Inferior parietal cortex (tissue), 1 donor: ENCODE measurements at regions not wholly inside any gene's neighbourhood (a gene's known extent, or its start where the extent isn't known, plus 50 kb on each side); places are given as distances from the start of the nearest gene placed in this dataset.
"Not testable (repeated sequence)": the region's sequence is repeated elsewhere in the genome, so short reads cannot be mapped to it uniquely, and the experiment has no call there.

Experiments
- DNase-seq: peaks from one replicate; pipeline ENCODE4 v3.0.0-alpha.2; 2016; ENCODE audit errors: extremely low spot score

DNA sequence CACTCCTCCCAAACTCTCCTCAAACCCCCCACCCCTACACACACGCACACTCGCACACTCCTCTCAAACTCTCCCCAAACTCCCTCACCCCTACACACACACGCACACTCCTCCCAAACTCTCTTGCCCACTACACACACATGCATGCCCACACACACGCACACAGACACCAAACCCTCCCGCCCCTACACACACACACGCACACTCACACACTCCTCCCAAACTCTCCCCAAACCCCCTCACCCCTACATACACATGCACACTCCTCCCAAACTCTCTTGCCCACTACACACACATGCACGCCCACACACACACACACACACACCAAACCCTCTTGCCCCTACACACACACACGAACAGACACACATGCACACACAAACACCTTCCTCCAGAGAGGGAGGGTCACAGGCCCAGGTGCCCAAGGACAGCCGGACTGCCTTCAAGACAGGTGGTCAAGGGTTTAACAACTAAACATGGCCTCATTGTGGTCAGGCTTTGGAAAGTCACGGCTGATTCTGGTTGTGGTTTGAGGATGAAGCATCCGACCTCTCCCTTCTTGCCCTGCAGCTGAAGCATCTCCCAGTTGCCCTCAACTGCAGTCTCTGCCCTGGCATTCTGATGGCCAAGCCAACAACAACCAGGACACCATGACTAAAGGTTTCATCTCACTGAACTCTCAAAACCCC lies 72.3 kb upstream of the SNTG2 start:
- DNase-seq: no peak

DNA sequence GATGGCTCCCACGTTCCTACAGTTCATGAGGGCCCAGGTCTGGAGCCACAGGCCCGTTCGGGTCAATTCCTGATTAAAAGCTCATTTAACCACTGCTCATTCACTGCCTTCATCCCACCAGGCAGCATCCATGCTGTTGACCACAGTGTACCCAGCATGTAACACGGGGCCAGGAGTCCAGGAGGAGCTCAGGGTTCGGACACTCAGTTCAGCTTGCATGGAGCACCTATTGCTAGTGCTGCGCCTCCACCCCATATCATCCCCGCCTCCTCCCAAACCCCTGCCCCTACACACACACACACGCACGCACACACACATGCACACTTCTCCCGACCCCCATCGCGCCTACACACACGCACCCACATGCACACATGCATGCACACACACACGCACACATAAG lies 72.9 kb upstream of the SNTG2 start:
- no peak for DNase-seq

DNA sequence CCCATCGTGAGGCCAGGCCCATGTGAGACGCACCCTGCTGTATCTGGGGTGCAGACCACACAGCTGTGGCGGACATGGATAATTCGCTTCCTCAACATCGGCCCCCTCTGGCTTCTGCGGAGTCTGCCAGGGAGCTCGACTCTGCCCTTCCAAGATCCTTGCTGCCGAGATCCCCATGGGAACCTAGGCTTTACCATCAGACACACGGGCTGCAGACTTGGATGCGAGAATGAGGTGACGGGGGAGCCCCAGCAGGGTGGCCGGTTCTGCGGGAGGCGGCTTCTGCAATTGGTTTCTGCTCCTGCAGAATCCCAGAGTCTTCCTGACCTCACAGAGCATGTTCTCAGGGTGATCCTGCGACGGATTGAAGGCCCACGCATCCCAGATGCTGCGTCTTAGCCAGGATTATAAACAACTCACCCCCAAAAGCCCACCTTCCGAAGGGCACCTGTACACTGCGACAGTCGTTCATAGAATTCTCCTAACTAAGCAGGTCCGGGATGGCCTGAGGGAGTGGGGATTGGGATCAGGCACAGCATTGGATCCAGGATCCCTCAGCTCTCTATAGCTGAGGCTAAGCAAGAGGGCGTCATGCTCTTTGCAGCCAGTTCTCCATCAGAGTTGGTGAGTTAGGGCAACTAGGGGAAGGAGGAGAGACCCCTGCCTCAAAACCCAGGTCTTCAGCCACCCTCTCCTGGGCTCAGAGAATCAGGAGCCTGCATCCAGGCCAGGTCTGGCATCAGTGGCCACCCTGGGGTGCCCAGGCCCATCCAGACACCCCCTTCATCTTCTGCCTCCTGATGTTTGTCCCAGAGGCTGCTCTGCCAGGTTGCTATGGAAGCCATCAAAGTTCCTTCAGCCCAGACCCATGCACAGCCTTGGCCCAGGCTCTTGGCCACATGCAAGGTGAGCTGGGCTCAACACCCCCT lies 74.7 kb upstream of the SNTG2 start:
- no peak for DNase-seq

DNA sequence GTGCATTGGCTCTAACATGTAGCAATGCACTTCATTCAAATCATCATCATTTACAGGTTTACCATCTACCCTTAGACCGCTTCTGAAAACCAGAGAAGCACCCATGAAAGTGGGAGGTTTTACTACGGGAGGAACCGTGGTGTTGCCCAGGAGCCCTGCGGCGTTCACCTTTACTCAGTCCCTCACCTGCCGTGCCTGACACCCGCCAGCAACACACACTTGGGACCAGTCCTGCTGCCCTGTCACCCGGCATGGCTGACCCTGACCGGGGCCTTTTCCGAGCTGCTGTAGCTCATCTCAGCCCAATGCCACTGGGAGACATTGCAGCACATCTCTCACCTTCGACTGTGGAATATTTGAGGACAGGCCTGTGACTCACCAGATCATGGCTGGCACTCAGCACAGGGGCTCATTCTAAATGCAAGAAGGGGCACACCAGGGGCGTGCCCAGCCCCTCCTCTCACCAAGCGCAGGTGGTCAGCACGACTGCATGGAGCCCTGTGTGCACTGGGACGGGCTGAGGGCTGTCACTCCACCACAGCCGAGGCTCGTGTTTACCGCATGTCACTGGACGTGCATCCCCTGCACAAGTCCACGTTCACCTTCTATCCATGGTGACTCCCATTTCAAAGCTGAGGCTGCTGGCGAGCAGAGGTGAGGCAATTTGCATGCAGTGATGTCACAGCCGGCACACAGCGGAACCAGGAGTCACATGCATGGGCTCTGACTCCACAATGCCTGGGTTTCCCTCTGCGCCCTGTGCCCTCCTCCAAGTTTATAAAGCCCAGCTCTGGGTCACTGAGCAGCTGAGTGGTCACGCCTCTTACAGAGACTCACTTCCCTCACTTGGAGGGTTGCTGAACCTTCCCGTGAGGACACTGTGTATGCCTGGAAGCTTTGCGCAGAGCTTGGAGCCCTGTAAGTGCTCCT lies 76.7 kb upstream of the SNTG2 start:
- DNase-seq: no peak

DNA sequence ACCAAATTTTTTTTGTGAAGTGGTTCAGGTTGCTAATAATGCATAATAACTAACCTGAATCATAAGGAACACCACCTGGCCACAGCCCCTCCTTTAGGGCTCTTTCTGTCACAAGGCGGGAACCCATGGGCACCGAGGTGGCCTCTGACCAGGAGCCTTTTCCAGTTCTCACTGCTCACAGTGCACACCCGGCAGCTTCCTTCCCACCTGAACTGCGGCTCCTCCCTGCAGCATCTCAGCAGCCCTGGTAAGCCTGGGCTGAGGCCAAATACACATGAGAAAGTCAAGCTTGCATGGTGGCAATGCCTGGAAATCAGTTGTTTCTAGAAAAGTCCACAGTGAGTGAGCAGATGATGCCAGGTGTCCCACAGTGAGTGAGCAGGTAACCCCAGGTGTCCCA lies 77.6 kb upstream of the SNTG2 start:
- DNase-seq: no peak

DNA sequence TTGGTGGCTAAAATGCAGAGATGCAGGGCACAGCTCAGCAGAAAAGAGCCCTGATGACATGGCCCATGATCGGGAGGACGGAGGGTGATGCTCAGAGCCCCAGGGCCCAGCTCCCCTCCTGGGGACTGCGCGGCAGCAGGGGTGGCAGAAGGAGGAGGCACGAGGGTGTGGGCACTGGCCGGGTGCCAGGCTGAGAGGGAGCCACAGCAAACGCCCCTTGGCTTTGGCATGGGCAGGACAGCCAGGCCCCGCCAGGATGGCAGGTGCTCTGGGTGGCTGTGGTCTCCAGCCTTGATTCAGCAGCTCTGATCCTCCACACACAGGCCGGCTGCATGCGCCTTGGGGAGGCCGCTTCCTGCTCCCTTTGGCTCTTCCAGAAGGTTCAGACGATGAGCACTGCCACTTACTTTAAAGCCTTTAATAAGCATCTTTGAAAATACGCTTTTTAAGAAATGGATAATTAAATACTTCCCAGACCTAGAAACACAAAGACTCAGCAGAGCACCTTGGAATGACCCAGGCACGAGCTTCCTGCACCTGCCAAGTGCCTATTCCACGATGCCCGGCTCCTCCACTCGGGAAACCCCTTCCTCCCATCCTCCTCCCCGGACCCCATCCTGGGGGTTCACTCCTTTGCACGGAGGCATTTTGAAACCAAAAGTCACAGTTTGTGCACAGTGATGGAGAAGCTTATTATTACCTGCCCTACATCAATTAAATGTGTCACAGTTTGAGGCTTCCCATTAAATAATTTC lies 78.5 kb upstream of the SNTG2 start:
- DNase-seq: no peak

DNA sequence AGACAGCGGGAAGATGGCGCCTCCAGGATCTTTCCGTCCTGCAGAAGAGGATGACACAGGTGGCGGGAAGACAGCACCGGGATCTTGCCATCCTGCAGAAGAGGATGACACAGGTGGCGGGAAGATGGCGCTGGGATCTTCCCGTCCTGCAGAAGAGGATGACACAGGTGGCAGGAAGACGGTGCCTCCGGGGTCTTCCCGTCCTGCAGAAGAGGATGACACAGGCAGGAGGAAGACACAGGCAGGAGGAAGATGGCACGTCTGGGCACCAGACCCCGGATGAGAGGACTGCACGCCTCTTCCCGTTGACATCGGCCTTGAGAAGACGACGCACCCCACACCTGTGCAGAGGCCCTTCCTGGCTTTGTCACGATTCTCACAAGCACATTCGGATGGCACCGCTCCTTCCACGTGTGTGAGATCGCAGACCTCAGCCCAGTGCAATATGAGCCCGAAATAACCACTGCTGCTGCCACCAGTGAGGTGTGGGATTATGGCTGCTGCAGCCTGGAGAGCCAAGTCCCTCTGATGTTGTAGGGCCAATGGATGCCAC lies 79.4 kb upstream of the SNTG2 start:
- DNase-seq: no peak

DNA sequence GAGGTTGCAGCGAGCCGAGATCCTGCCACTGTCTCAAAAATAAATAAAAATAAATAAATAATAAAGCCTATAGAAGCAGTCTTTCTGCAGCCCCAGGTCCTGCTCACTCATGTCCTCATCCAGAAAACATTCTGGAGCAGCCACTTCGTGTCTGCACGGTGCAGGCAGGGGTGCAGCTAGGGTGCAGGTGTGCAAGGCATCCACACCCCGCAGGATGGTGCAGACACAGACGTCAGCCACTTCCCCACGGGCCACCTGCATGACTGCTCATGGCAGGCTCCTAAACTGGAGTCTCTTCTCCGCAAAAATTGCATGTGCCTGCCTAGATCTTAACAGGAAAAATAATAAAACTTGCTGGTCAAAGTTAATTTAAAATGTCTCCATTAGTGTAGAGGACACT lies 80.2 kb upstream of the SNTG2 start:
- DNase-seq: no peak

DNA sequence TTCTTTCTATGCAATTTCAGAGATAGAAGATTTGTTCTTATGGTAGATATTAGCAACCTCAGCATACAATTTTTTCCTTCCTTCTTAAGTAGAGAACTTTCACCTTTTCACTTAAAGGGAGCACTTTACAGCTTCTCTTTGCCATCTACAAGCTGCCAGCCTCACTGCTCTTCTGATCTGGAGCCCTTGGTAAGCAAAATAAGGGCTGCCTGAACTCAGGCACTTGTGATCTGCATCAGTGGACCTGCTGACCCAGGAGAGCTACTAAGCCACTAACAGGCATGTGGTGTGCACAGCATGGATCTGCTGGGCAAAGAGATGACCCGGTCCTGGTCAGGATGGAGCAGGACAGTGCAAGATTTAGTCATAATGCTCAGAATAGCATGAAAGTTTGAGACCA lies 80.8 kb upstream of the SNTG2 start:
- DNase-seq: no peak

DNA sequence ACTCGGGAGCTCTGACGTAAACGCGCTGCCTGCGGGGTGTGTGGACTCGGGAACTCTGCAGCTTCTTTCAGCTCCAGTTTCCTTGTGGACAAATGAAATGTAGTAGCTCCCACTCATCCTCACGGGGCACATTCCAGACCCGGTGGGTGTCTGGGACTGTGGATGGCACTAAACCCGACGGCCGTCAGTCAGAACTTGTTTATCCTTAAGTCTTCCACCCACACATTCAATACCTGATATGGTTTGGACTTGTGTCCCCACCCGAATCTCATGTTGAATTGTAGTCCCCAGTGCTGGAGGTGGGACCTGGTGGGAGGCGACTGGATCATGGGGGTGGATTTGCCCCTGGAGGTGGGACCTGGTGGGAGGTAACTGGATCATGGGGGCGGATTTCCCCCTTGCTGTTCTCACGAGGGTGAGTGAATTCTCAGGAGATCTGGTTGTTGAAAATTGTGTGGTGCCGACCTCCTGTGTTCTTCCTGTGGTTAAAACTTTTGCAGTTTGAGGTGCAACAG lies 81.2 kb upstream of the SNTG2 start:
- DNase-seq: no peak

DNA sequence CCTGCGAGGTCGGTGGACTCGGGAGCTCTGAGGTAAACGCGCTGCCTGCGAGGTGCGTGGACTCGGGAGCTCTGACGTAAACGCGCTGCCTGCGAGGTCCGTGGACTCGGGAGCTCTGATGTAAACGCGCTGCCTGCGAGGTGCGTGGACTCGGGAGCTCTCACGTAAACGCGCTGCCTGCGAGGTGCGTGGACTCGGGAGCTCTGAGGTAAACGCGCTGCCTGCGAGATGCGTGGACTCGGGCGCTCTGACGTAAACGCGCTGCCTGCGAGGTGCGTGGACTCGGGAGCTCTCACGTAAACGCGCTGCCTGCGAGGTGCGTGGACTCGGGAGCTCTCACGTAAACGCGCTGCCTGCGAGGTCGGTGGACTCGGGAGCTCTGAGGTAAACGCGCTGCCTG lies 81.8 kb upstream of the SNTG2 start:
- DNase-seq: not testable (repeated sequence)

DNA sequence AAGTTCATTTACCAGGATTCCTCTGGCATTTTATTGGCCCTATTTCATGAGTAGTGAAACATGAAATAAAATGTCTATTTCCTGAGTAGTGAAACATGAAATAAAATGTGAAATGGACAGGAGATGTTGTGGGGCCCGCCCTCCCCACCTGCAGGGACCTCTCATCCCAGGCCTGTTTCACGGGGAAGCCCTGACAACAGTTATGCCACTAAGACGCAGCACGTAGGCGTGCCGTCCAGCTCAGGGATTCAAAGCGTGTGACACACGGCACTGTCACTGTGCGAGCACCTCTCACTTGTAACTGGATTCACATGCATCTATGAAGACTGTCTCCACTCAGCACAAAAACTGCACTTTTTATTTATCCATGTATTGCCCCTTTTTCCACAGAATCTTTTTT lies 83.4 kb upstream of the SNTG2 start:
- DNase-seq: no peak

DNA sequence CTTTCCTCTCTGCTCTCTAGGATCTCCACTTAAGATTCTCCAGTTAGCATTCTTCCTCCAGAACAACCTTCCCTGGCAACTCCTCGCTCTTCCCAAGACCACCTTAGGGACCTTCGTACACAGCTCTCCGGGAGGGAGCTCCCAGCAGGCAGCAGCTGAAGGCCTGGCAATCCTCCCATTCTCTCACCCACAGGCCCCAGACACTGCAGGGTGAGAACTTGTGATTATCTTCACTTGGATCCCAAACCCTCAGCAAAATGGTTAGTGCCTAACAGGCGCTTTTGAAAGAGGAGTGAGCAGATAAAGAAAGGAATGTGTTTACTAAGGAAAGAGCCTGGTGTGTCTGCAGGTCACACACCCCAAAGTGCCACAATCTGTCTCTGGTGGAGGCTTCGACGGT lies 83.8 kb upstream of the SNTG2 start:
- no peak for DNase-seq

DNA sequence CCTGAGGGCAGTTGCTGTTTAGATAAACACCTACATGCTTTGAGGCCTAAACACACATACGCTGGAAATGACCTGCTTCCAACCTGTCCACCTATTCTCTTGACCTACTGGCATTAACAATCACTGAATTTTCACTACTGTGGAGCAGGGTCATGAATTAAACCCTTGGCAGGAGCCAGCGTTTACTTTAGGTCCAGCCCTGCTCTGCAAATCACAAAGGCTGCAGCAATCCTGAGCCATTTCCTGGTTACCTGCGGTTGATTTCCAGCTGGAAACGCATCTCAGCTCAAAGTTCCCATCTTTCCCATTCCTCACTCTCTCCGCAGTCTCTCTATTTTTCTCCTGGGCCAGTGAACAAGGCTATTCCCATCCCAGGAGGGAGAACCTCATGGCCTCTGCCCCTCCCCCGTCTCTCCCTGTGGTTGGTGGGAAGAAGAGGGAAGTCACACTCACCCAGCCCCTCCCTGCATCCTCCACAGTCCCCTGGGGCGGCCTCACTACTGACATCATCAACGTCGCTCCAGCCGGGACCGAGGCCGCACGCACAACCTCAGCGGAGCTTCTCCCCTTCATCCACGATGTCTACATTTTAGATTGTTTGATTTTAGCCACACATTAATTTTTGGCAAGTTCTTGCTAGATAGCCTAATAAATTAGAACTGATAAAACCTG lies 84.5 kb upstream of the SNTG2 start:
- no peak for DNase-seq

DNA sequence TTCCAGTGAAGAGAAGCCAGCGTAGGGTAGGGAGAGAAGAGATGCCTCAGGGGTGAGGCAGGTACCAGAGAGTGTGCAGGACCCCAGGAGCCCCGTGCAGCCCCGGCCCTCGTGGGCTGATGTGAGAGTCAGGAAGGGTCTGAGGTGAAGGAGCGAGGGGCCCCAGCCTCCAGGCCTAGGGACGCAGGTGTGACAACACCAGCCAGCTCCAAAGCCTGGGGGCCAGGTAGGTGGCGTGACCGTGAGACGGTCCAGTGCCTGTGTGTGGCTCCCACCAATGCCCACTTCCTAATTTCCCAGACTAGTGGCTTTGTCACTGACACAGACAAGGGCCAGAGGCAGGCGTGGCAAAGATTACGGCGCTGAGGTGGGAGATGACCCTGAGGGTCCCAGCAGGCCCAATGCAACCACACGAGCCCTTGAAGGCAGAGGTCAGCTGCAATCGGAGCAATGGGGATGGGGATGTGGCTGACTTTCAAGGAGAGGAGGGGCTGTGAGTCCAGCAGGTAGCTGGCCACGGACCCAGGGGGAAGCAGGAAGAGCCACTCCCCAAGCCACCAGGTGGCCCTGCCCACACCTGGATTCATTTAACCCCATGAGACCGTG lies 86.0 kb upstream of the SNTG2 start:
- DNase-seq: no peak

DNA sequence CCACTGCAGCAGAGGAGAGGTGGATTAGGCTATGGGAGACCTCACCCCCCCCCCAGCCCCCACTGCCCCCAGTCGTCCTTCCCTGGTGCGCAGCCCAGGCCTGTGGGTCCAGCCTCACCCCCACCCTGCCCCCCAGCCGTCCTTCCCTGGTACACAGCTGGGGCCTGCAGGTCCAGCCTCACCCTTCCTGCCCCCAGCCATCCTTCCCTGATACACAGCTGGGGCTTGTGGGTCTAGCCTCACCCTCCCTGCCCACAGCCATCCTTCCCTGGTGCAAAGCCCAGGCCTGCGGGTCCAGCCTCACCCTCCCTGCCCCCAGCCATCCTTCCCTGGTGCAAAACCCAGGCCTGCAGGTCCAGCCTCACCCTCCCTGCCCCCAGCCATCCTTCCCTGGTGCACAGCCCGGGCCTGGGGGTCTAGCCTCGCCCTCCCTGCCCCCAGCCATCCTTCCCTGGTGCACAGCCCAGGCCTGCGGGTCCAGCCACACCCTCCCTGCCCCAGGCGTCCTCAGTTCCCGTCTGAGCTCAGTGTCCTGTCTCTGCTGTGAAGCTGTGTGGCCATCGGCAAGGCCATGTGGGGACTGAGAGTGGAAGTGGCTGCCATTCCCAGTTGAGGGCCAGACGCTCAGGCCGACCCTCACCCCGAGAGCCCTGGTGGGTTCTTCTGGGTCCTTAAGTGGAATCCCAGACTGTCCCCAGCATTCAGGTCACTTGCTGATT lies 86.8 kb upstream of the SNTG2 start:
- no peak for DNase-seq

DNA sequence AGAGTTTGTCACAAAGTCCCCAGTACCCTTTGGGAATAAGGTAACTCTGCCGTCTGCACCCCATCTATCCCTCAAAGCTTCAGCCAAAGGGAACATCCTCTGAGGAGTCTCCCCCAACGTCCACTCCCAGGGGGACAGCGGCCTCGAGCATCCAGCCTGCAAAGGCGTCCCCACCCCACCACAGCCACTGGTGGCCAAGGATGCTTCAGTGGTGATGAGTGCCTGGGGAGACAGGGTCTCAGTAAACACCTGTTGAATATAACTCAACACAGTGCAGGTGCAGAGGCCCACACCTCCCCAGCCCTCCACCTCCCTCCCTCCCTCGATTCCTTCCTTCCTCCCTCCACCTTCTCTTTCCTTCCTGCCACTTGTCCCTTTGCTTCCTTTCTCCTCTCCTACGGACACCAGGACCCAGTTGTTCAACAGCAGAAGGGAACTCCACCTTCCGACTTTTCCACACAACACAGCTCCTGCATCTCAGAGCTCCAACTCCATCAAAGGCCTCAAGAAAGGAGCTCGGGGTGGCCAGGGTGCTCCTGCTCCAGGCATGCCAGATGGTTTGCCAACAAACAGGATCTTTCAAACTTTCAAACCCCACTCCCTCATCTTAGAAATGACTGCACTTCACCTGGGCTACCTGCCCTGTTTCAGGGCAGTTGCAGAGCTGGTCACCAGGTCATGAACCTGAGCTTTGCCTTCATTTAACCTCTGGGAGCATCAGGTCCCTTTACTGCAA lies 87.8 kb upstream of the SNTG2 start:
- DNase-seq: no peak

DNA sequence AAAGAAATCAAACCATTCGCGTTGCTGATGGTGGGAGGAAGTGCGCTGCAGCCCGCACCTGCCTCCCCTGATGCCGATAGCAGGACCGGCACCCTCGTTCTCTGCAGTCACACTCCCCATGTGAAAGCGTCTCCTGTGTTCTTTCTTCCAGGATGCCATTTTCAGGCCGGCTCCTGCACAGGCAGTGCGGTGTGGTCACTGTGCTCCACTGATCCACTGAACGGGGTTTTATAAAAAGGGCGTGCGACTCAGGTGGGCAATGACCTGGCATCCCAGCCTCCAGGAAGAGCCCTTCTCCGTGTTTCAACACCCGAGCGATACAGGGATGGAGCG lies 88.3 kb upstream of the SNTG2 start:
- DNase-seq: no peak
